OCI-LY1 (cell line): ENCODE measurements at regions not wholly inside any gene's neighbourhood (a gene's known extent, or its start where the extent isn't known, plus 50 kb on each side); places are given as distances from the start of the nearest gene placed in this dataset.
"Not testable (repeated sequence)": the region's sequence is repeated elsewhere in the genome, so short reads cannot be mapped to it uniquely, and the experiment has no call there.

Experiments
- H2AFZ ChIP-seq: fragments of 200-600 bp; sonication (generic), shearing (Covaris generic); 2 replicates; pipeline ENCODE4 v1.6.0; 2014; ENCODE audit warnings: antibody characterized with exemption, mild to moderate bottlenecking, low read length
- H3F3A ChIP-seq: fragments of 200-600 bp; sonication (generic), shearing (Covaris generic); 2 replicates; pipeline ENCODE4 v1.6.0; 2014; ENCODE audit warnings: mild to moderate bottlenecking, antibody characterized with exemption, low read length, moderate library complexity; ENCODE audit not compliant: insufficient read depth
- H3K27ac ChIP-seq: fragments of 200-600 bp; sonication (generic); 2 replicates; pipeline ENCODE4 v1.5.1; 2014; ENCODE audit warnings: low read length, mixed run types, mild to moderate bottlenecking, low read depth; ENCODE audit not compliant: poor library complexity, severe bottlenecking
- H3K27me3 ChIP-seq: fragments of 200-600 bp; sonication (generic); 2 replicates; pipeline ENCODE4 v1.6.0; 2014; ENCODE audit warnings: antibody characterized with exemption, mild to moderate bottlenecking, low read length, moderate library complexity; ENCODE audit not compliant: insufficient read depth
- H3K36me3 ChIP-seq: fragments of 200-600 bp; sonication (generic); 2 replicates; pipeline ENCODE4 v1.6.1; 2014; ENCODE audit warnings: mild to moderate bottlenecking, antibody characterized with exemption, low read length, moderate library complexity, mixed read lengths; ENCODE audit not compliant: insufficient read depth
- H3K4me1 ChIP-seq: fragments of 200-600 bp; sonication (generic); 2 replicates; pipeline ENCODE4 v1.5.1; 2014; ENCODE audit warnings: mild to moderate bottlenecking, low read length, moderate library complexity; ENCODE audit not compliant: insufficient read depth, severe bottlenecking
- H3K4me2 ChIP-seq: fragments of 200-600 bp; sonication (generic), shearing (Covaris generic); 2 replicates; pipeline ENCODE4 v1.6.1; 2014; ENCODE audit warnings: low read length
- H3K4me3 ChIP-seq: fragments of 200-600 bp; sonication (generic); 2 replicates; pipeline ENCODE4 v1.5.1; 2014; ENCODE audit warnings: low read length, low read depth, mild to moderate bottlenecking, mixed read lengths; ENCODE audit not compliant: poor library complexity, severe bottlenecking
- H3K79me2 ChIP-seq: fragments of 200-600 bp; shearing (Covaris generic); 2 replicates; pipeline ENCODE4 v1.6.1; 2016; ENCODE audit warnings: mixed run types, low read length, mixed read lengths; ENCODE audit not compliant: insufficient read depth
- H3K9ac ChIP-seq: fragments of 200-600 bp; sonication (generic), shearing (Covaris generic); 2 replicates; pipeline ENCODE4 v1.6.1; 2014; ENCODE audit warnings: mild to moderate bottlenecking, low read length, mixed read lengths
- H3K9me2 ChIP-seq: fragments of 200-600 bp; sonication (generic), shearing (Covaris generic); 2 replicates; pipeline ENCODE4 v1.6.1; 2014; ENCODE audit warnings: low read depth, mild to moderate bottlenecking, low read length, mixed read lengths
- H3K9me3 ChIP-seq: fragments of 200-600 bp; shearing (Covaris generic); 2 replicates; pipeline ENCODE4 v1.6.1; 2014; ENCODE audit warnings: low read length, mixed read lengths
- H4K20me1 ChIP-seq: fragments of 200-600 bp; sonication (generic), shearing (Covaris generic); 2 replicates; pipeline ENCODE4 v1.6.0; 2016; ENCODE audit warnings: mild to moderate bottlenecking, low read length; ENCODE audit not compliant: insufficient read depth
- EZH2 ChIP-seq: fragments of 200-600 bp; sonication (generic), shearing (Covaris generic); IDR thresholded peaks from 2 replicates; pipeline ENCODE4 v1.8.0; 2017; ENCODE audit warnings: borderline replicate concordance, mixed run types, mild to moderate bottlenecking, antibody characterized with exemption, low read length, moderate library complexity, mixed read lengths
- TF ChIP-seq, protein P1 (sequence below): fragments of 200-600 bp; sonication (generic), shearing (Covaris generic); IDR thresholded peaks from 2 replicates; pipeline ENCODE4 v1.5.1; 2017; ENCODE audit warnings: mild to moderate bottlenecking, antibody characterized with exemption, low read length, moderate library complexity, mixed read lengths

DNA sequence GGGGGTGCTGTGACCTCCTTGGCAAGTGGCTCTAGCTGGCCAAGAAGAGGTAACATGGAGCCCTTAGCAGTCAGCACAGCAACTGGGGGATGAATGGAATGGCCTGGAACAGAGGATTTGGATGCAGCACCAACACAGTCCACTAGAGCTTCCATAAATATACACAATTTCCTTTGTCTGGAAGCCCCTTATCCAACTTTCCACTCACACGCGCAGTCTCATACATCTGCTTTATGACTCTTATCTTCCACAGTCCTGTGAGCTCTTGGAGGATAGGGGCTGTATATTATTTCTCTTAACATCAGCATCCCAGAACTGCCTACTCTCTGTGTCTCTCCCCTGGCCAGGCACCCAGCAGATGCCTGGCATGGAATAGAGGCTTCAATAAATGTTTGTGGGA, 235.6 kb upstream of the MAF start:
- no peak overlapping the region for H2AFZ ChIP-seq
- no peak overlapping the region for H3K4me3 ChIP-seq
- no peaks in the 10 kb centered on the region for H4K20me1 ChIP-seq
- H3K4me2 ChIP-seq = no peak overlapping the region
- no peaks in the 10 kb centered on the region for H3K27me3 ChIP-seq
- H3F3A ChIP-seq = no peaks in the 10 kb centered on the region
- H3K9me2 ChIP-seq = no peaks in the 10 kb centered on the region
- H3K27ac ChIP-seq = no peak overlapping the region
- no peaks in the 10 kb centered on the region for H3K4me1 ChIP-seq
- no peak overlapping the region for H3K9ac ChIP-seq
- no peak for TF ChIP-seq EZH2
- TF ChIP-seq, protein P1, sequence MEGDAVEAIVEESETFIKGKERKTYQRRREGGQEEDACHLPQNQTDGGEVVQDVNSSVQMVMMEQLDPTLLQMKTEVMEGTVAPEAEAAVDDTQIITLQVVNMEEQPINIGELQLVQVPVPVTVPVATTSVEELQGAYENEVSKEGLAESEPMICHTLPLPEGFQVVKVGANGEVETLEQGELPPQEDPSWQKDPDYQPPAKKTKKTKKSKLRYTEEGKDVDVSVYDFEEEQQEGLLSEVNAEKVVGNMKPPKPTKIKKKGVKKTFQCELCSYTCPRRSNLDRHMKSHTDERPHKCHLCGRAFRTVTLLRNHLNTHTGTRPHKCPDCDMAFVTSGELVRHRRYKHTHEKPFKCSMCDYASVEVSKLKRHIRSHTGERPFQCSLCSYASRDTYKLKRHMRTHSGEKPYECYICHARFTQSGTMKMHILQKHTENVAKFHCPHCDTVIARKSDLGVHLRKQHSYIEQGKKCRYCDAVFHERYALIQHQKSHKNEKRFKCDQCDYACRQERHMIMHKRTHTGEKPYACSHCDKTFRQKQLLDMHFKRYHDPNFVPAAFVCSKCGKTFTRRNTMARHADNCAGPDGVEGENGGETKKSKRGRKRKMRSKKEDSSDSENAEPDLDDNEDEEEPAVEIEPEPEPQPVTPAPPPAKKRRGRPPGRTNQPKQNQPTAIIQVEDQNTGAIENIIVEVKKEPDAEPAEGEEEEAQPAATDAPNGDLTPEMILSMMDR = no peak
- no peaks in the 10 kb centered on the region for H3K79me2 ChIP-seq
- H3K36me3 ChIP-seq = no peaks in the 10 kb centered on the region
- no peaks in the 10 kb centered on the region for H3K9me3 ChIP-seq

DNA sequence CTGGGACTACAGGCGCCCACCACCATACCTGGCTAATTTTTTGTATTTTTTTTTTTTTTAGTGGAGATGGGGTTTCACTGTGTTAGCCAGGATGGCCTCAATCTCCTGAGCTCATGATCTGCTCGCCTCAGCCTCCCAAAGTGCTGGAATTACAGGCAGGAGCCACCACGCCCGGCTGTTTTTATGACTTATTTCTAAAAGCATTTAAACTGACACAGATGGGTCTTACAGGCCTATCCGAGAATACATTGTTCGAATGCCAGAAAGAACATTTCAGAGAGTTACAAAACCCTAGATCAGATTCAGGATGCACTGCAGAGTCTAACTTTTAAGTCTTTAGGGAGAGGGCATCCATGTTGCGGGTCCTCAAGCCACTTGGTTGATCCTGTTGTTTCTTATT, 234.7 kb upstream of the MAF start:
- Histone ChIP-seq H3K79me2 (no peaks in the 10 kb centered on the region), H3K27me3 (no peaks in the 10 kb centered on the region), H3K4me1 (no peaks in the 10 kb centered on the region), H3F3A (no peaks in the 10 kb centered on the region), H3K9me2 (no peaks in the 10 kb centered on the region), H2AFZ (no peak overlapping the region), H3K4me3 (no peak overlapping the region), H3K4me2 (no peak overlapping the region), H3K9ac (no peak overlapping the region), H3K27ac (no peak overlapping the region), H3K9me3 (no peaks in the 10 kb centered on the region), H3K36me3 (no peaks in the 10 kb centered on the region), H4K20me1 (no peaks in the 10 kb centered on the region)
- no peak for TF ChIP-seq EZH2
- TF ChIP-seq, protein P1 = no peak

DNA sequence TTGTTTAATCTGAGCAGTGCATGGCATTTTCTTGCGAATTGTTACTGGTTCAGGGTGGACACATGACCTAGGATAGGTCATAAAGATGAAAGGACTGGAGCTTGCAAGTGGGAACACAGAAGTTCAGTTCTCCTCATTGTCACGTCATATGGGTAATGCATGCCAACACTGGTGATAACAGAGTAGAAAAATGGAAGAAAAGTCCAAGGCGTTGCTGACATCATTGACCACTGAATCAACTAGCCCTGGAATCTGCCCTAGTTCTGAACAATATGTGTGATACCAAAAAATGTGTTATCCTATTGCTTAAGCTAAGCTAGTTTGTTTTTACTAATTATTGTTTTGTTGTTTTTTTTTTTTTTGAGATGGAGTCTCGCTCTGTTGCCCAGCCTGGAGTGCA, 234.2 kb upstream of the MAF start:
- Histone ChIP-seq H3K36me3 (no peaks in the 10 kb centered on the region), H3K27ac (no peak overlapping the region), H3K4me2 (no peak overlapping the region), H4K20me1 (no peaks in the 10 kb centered on the region), H3K9ac (no peak overlapping the region), H2AFZ (no peak overlapping the region), H3K27me3 (no peaks in the 10 kb centered on the region), H3K9me2 (no peaks in the 10 kb centered on the region), H3K79me2 (no peaks in the 10 kb centered on the region), H3K9me3 (no peaks in the 10 kb centered on the region), H3K4me3 (no peak overlapping the region), H3K4me1 (no peaks in the 10 kb centered on the region), H3F3A (no peaks in the 10 kb centered on the region)
- no peak for TF ChIP-seq EZH2
- TF ChIP-seq, protein P1 = no peak

DNA sequence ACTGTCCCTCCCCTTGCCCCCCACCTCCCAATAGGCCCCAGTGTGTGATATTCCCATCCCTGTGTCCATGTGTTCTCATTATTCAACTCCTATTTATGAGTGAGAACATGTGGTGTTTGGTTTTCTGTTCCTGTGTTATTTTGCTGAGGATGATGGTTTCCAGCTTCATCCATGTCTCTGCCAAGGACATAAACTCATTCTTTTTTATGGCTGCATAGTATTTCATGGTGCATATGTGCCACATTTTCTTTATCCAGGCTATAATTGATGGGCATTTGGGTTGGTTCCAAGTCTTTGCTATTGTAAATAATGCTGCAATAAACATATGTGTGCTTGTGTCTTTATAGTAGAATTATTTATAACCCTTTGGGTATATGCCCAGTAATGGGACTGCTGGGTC, 233.5 kb upstream of the MAF start:
- not testable (repeated sequence) for H3K36me3 ChIP-seq, H3F3A ChIP-seq, H3K27me3 ChIP-seq, H3K9me2 ChIP-seq, H3K79me2 ChIP-seq, H3K9ac ChIP-seq, H3K4me3 ChIP-seq, H4K20me1 ChIP-seq, H3K4me2 ChIP-seq, H3K9me3 ChIP-seq, H2AFZ ChIP-seq, H3K4me1 ChIP-seq, H3K27ac ChIP-seq
